Ovary (tissue), 7 donors: ENCODE measurements at regions not wholly inside any gene's neighbourhood (a gene's known extent, or its start where the extent isn't known, plus 50 kb on each side); places are given as distances from the start of the nearest gene placed in this dataset.

Experiments used
- DNase-seq, 5 donors: peaks; one replicate each; pipeline ENCODE4 v3.0.0-alpha.2; 2019 to 2020
- H3K27ac ChIP-seq, 2 donors: fragments of 200-600 bp; one replicate each; pipeline versions ENCODE4 v1.5.1 to v1.8.0; 2019 to 2022
- H3K27me3 ChIP-seq: fragments of 200-600 bp; one replicate; pipeline ENCODE4 v1.8.0; 2022
- H3K36me3 ChIP-seq: fragments of 200-600 bp; sonication (generic); one replicate; pipeline ENCODE4 v1.5.1; 2019
- H3K4me1 ChIP-seq: one replicate; pipeline ENCODE4 v1.8.1; 2013; ENCODE audit warnings: mild to moderate bottlenecking, moderate library complexity; ENCODE audit not compliant: insufficient read depth
- H3K4me3 ChIP-seq: fragments of 200-600 bp; sonication (generic); one replicate; pipeline ENCODE4 v1.5.1; 2017
- H3K9me3 ChIP-seq, 2 donors: fragments of 200-600 bp in 1 of 2; sonication (generic) in 1 of 2; one replicate each; pipeline versions ENCODE4 v1.5.1 to v1.8.1; 2013 to 2019; ENCODE audit warnings: mild to moderate bottlenecking in 1 of 2, moderate library complexity in 1 of 2
- EP300 ChIP-seq: sonication (generic); formaldehyde crosslinking; IDR thresholded peaks from one replicate; pipeline ENCODE4 v1.6.1; 2017; ENCODE audit warnings: antibody characterized with exemption
- POLR2A ChIP-seq: fragments of 450-650 bp; IDR thresholded peaks from one replicate; pipeline ENCODE4 v1.6.1; 2017; ENCODE audit warnings: antibody characterized with exemption, mild to moderate bottlenecking, moderate library complexity
- WGBS, 3 donors: extraction: QIAGEN DNeasy Blood & Tissue Kit in 1 of 3; methylation state at CpG; one replicate each; pipeline versions ENCODE4 v1.1.5 to v1.1.7; 2013 to 2017; 5-methylcytosine and 5-hydroxymethylcytosine counted together
- intact Hi-C, 4 donors: fragments of 100-400 bp; cut with DNase I; formaldehyde crosslinking; loops; one replicate each; pipeline versions ENCODE4 v1.11.0 to v1.15.1; 2022 to 2023
- TF ChIP-seq, protein P1 (sequence below), 3 donors: fragments of 450-650 bp in 2 of 3; fragments of 200-600 bp in 1 of 3; IDR thresholded peaks; one replicate each; pipeline versions ENCODE4 v1.5.1 to v1.8.0; 2016 to 2022; ENCODE audit warnings: antibody characterized with exemption in 3 of 3, mild to moderate bottlenecking in 1 of 3
- donor health status: DM: no; HTN: no; CAD: no; lungs with moderate emphysema.
- donor health status: DM: no; HTN: no; CAD: no.
- donor health status: Bipolar disorder and iron deficiency.
- donor health status: DM: no; HTN: no; CAD: no.
- donor health status: DM: yes; HTN: yes; CAD: no.

- intact Hi-C loops = no loop called here
- 69 to 77% (median 74%) methylated on average over 1 of the region's 1 CpG for WGBS, 3 donors
- H3K27ac ChIP-seq = no peak overlapping the region
- H3K9me3 ChIP-seq = peaks cover 0 to 7% of the 10 kb centered on the region in 2 donors
- no peak for TF ChIP-seq EP300
- TF ChIP-seq, protein P1, sequence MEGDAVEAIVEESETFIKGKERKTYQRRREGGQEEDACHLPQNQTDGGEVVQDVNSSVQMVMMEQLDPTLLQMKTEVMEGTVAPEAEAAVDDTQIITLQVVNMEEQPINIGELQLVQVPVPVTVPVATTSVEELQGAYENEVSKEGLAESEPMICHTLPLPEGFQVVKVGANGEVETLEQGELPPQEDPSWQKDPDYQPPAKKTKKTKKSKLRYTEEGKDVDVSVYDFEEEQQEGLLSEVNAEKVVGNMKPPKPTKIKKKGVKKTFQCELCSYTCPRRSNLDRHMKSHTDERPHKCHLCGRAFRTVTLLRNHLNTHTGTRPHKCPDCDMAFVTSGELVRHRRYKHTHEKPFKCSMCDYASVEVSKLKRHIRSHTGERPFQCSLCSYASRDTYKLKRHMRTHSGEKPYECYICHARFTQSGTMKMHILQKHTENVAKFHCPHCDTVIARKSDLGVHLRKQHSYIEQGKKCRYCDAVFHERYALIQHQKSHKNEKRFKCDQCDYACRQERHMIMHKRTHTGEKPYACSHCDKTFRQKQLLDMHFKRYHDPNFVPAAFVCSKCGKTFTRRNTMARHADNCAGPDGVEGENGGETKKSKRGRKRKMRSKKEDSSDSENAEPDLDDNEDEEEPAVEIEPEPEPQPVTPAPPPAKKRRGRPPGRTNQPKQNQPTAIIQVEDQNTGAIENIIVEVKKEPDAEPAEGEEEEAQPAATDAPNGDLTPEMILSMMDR (IDR thresholded peaks at IDR 0.05) = no peak
- TF ChIP-seq POLR2A = no peak
- H3K4me1 ChIP-seq = no peaks in the 10 kb centered on the region
- H3K36me3 ChIP-seq = no peaks in the 10 kb centered on the region
- no peaks in the 10 kb centered on the region for H3K27me3 ChIP-seq
- DNase-seq = no peak
- no peak overlapping the region for H3K4me3 ChIP-seq
Measured at GRCh38 chr3:40627095-40627494, 102.3 kb downstream of the ZNF621 start.

- WGBS, 3 donors = 78 to 91% (median 82%) methylated on average over 3 of the region's 3 CpGs
- Histone ChIP-seq H3K36me3 (no peaks in the 10 kb centered on the region), H3K4me1 (no peaks in the 10 kb centered on the region), H3K27me3 (no peaks in the 10 kb centered on the region), H3K4me3 (no peak overlapping the region), H3K9me3 (peaks cover 0 to 7% of the 10 kb centered on the region in 2 donors), H3K27ac (no peak overlapping the region)
- no peak for DNase-seq
- TF ChIP-seq, protein P1 (IDR thresholded peaks at IDR 0.05) = no peak
- no peak for TF ChIP-seq POLR2A
- TF ChIP-seq EP300 = no peak
- intact Hi-C loops = no loop called here
Measured at GRCh38 chr3:40628984-40629383, 104.2 kb downstream of the ZNF621 start.

DNA sequence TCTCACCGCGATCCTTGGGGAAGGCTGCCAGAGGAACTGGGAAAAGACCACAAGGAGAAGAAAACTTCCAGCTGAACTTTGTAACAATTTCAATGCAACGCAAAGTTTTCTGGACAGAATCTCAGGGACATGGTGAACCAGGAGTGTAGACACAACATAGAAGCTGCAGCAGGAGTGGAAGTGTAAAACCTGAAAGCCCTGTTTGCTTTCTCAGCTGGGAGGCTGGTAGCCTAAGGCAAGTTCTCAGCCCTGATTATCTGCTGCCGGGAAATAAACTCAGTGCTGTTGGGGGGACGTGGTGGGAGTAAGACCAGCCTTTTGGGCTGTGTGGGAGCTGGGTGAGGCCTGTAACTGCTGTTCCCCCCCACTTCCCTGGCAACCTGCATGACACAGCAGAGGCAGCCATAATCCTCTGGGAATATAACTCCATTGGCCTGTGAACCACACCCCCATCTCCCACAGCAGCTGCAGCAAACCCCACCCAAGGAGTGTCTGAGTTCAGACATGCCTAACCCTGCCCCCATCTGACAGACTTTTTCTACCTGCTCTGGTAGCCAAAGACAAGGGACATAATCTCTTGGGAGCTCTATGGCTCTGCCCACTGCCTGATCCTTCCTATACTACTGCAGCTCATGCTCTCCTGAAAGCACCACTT is 106.7 kb downstream of the ZNF621 start:
- Histone ChIP-seq H3K36me3 (no peaks in the 10 kb centered on the region), H3K9me3 (peaks cover 0 to 7% of the 10 kb centered on the region in 2 donors), H3K27me3 (no peaks in the 10 kb centered on the region), H3K4me3 (no peak overlapping the region), H3K27ac (no peak overlapping the region), H3K4me1 (no peaks in the 10 kb centered on the region)
- TF ChIP-seq POLR2A = no peak
- TF ChIP-seq EP300 = no peak
- TF ChIP-seq, protein P1 (IDR thresholded peaks at IDR 0.05) = no peak
- intact Hi-C loops = no loop called here
- 7 to 32% (median 16%) methylated on average over 5 of the region's 5 CpGs for WGBS, 3 donors
- no peak for DNase-seq

- Histone ChIP-seq H3K9me3 (no peaks in the 10 kb centered on the region), H3K27me3 (no peaks in the 10 kb centered on the region), H3K27ac (no peak overlapping the region), H3K36me3 (no peaks in the 10 kb centered on the region), H3K4me1 (no peaks in the 10 kb centered on the region), H3K4me3 (no peak overlapping the region)
- no peak for TF ChIP-seq EP300
- no peak for TF ChIP-seq POLR2A
- TF ChIP-seq, protein P1 (IDR thresholded peaks at IDR 0.05) = no peak
- DNase-seq = no peak
- 84 to 94% (median 88%) methylated on average over 2 of the region's 2 CpGs for WGBS, 3 donors
- intact Hi-C loops = no loop called here
Measured at GRCh38 chr3:40637906-40638305, 113.1 kb downstream of the ZNF621 start.
